HG02973 (cell line): ENCODE measurements at regions not wholly inside any gene's neighbourhood (a gene's known extent, or its start where the extent isn't known, plus 50 kb on each side); places are given as distances from the start of the nearest gene placed in this dataset.
"Not testable (repeated sequence)": the region's sequence is repeated elsewhere in the genome, so short reads cannot be mapped to it uniquely, and the experiment has no call there.

ENCODE experiments used
- ATAC-seq: cut with Tn5 transposase; IDR thresholded peaks from one replicate; pipeline ENCODE4 v1.9.1; 2021; ENCODE audit warnings: moderate library complexity; ENCODE audit not compliant: unreplicated experiment

DNA sequence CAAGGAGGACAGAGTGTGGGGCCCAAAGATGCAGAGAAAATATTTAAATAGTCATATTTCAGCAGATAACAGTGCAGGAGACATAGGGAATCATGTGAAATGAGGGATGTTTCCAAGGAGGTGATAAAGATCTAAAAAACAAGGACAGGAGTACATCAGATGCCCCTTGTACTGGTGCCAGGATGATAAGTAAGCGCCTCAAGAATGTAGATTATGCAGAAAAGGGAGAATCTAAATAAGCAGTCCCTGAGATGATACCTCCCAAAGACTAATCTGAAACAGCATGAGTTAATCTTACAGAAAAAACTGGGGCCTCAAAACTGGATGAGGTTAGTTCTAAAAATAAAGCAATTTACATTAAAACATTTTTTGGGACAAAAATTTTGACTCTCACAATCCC lies 136.1 kb upstream of the WDFY3 start:
- ATAC-seq: no peak

GRCh38 chr4:85106166-85106565 lies 139.7 kb upstream of the WDFY3 start:
- ATAC-seq: no peak

- ATAC-seq: no peak
Observed at GRCh38 chr4:85106805-85107336, 140.4 kb upstream of the WDFY3 start.

GRCh38 chr4:85107553-85107952 lies 141.1 kb upstream of the WDFY3 start:
- ATAC-seq: no peak

GRCh38 chr4:85113706-85114105 lies 147.2 kb upstream of the WDFY3 start:
- ATAC-seq: no peak

- no peak for ATAC-seq
Observed at GRCh38 chr4:85114526-85114925, 148.0 kb upstream of the WDFY3 start.

- no peak for ATAC-seq
Observed at GRCh38 chr4:85116008-85116407, 149.5 kb upstream of the WDFY3 start.

GRCh38 chr4:85125688-85126087 lies 159.2 kb upstream of the WDFY3 start:
- ATAC-seq: no peak

GRCh38 chr4:85126991-85127591 lies 160.6 kb upstream of the WDFY3 start:
- ATAC-seq: no peak

DNA sequence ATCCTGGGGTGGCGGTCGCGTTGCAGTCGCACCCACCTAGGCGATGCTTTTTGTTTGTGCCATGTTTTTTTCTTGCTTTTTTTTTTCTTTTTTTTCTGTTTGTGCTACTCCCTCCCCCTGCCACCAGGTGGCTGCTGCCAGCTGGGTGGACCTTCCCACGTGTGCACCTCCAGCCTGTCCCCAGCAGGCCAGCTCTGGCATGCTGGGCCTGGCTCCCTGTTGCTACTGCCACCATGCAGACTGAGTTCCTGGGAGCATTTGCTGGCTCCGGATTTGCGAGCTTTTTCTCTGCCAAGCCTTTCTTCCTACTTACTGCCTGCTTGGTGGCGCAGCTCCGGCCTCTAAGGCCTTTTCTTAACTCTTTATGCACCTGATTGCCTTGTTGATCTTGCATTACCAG lies 161.2 kb upstream of the WDFY3 start:
- ATAC-seq: peak; percentile 99

DNA sequence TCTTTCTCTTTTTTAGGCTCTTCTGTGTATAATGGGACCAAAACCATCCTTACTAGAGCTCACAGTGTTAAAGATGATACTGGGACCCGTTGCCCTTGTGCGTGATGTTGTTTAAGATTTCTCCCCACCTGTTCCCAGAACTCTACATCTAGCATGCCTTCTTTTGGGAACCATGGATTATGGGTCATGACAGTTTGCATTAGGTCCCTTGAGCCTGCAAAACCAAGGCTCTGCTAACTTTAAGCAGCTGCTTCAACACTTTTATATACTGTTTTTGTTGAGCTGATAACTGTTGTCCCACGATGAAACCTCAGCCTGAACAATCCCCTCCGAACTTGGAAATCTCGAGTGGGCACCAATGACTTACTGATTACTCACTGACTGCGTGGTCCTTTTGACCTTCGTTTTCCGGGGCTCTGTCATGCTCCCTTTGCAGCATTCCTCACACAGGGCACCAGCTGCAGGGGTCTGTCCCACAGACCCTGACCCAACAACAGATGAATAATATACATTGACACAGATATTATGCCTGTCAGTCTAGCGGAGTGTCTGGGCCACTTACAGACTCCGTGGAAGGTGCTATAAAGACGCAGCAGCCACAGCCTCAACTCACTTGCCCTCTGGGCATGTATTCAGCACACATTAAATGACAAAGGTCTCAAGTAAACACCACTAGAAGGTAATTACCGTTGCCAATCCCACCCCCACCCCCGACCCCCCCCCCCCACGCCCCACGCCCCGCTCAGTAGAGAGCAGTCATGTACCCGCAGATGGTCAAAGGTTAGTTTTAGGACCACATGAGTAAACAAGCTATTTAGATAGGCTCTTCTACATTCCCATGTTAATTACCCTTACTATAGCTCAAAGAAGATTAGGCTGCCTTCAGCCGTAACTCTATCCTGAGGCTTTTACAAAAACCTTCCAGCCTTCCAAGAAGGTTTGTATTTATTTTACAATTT lies 162.0 kb upstream of the WDFY3 start:
- ATAC-seq: no peak

GRCh38 chr4:85129354-85130125 lies 163.1 kb upstream of the WDFY3 start:
- ATAC-seq: not testable (repeated sequence)

GRCh38 chr4:85132117-85132516 lies 165.6 kb upstream of the WDFY3 start:
- ATAC-seq: no peak

GRCh38 chr4:85132570-85132969 lies 166.1 kb upstream of the WDFY3 start:
- no peak for ATAC-seq

- not testable (repeated sequence) for ATAC-seq
Observed at GRCh38 chr4:85139749-85140148, 173.3 kb upstream of the WDFY3 start.

GRCh38 chr4:85142451-85142850 lies 176.0 kb upstream of the WDFY3 start:
- no peak for ATAC-seq

DNA sequence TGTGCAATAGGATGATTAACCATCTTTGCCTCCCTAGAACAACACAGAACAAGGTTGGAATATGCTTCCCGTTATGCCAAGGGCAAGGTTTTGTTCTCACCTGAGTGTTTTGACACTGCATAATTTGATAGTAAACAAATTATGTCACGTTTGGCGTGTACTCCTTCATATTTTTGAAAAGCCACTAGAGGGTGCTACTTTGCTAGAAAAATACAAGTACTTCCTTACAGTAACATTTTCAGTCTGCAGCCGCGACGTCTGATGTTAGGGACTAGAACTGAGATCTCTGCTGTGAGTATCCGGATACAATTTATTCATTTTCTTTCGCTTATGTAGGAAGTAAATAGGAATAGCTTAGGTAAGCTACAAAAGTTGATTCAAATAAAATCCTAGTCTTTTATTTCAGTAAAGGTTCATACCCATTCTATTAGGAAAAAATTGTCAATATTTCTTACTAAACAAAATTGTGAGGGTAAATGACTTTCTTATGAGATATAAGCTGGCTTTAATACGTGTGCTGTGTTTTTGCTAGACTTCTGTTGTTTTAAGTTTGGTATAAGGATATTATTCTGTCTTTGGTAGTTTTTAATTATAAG lies 181.1 kb upstream of the WDFY3 start:
- ATAC-seq: peak; percentile 91

- ATAC-seq: no peak
Observed at GRCh38 chr4:85149676-85150075, 183.2 kb upstream of the WDFY3 start.

DNA sequence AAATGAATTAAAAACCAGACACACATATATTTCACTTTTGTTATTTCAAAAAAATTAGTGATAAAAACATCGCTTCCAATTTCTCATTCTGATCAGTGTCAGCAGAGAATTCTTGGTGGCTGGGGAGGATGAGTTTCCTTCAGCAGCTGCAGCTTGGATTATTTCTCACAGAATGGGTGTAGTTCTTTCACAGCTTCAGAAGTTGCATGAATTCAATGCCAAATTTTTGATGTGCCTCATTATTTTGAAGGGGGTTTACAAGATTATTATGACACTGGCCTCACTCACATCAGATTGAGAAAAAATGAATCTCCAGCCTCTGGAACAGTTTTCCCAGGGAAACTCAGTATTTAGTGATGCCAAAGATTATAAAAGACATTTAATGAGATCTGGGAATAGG lies 184.9 kb upstream of the WDFY3 start:
- no peak for ATAC-seq

DNA sequence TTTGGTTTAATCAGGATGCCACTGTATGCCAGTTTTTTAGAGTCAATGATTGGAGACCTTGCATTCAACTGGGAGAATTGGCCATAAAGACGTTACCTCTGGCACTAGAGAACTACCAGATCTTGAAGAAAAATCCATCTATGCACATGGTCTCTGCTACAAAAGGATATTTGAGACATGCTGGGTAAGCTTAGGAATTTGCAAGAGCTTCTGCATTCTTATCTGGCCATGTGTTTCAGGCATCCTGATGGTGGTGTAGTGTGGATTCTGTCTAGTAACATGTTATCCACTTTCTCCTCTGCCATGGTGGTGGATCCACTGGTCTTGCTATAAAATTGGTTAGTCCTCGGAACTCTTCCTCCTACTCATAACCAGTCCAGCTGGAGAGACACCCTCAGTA lies 185.3 kb upstream of the WDFY3 start:
- no peak for ATAC-seq

- ATAC-seq: no peak
Observed at GRCh38 chr4:85152480-85152879, 186.0 kb upstream of the WDFY3 start.
